Sigmoid colon (tissue), 6 donors: ENCODE measurements at regions not wholly inside any gene's neighbourhood (a gene's known extent, or its start where the extent isn't known, plus 50 kb on each side); places are given as distances from the start of the nearest gene placed in this dataset.

Experiments used
- DNase-seq: peaks from one replicate; pipeline ENCODE4 v3.0.0-alpha.2; 2019
- H3K27ac ChIP-seq, 4 donors: fragments of 200-600 bp; sonication (generic); one replicate each; pipeline ENCODE4 v1.5.1; 2016 to 2019; ENCODE audit warnings: mild to moderate bottlenecking in 1 of 4
- H3K27me3 ChIP-seq, 3 donors: fragments of 200-600 bp; sonication (generic); one replicate each; pipeline ENCODE4 v1.5.1; 2019; ENCODE audit warnings: mild to moderate bottlenecking in 1 of 3
- H3K36me3 ChIP-seq, 4 donors: fragments of 200-600 bp; sonication (generic); one replicate each; pipeline ENCODE4 v1.5.1; 2016 to 2019
- H3K4me1 ChIP-seq, 4 donors: fragments of 200-600 bp; sonication (generic); one replicate each; pipeline ENCODE4 v1.5.1; 2017 to 2019
- H3K4me3 ChIP-seq, 4 donors: fragments of 200-600 bp; sonication (generic); one replicate each; pipeline ENCODE4 v1.5.1; 2017 to 2019; ENCODE audit warnings: mild to moderate bottlenecking in 2 of 4, moderate library complexity in 1 of 4
- H3K9me3 ChIP-seq, 4 donors: fragments of 200-600 bp in 3 of 4; sonication (generic) in 3 of 4; one replicate each; pipeline versions ENCODE4 v1.5.1 to v1.6.1; 2013 to 2019
- EP300 ChIP-seq, 4 donors: sonication (generic); formaldehyde crosslinking; IDR thresholded peaks; one replicate each; pipeline ENCODE4 v1.6.1; 2017; ENCODE audit warnings: antibody characterized with exemption in 4 of 4
- POLR2A ChIP-seq, 2 donors: fragments of 450-650 bp; IDR thresholded peaks; one replicate each; pipeline ENCODE4 v1.6.1; 2016; ENCODE audit warnings: antibody characterized with exemption in 2 of 2, mild to moderate bottlenecking in 2 of 2, moderate library complexity in 2 of 2
- POLR2AphosphoS5 ChIP-seq, 4 donors: sonication (generic); formaldehyde crosslinking; IDR thresholded peaks; one replicate each; pipeline ENCODE4 v1.6.1; 2017; ENCODE audit warnings: antibody characterized with exemption in 4 of 4
- WGBS, 2 donors: extraction: QIAGEN DNeasy Blood & Tissue Kit; methylation state at CpG; one replicate each; pipeline ENCODE4 v1.1.7; 2013; 5-methylcytosine and 5-hydroxymethylcytosine counted together
- intact Hi-C: fragments of 100-400 bp; cut with DNase I; formaldehyde crosslinking; loops from one replicate; pipeline ENCODE4 v1.15.1; 2023
- TF ChIP-seq, protein P1 (sequence below), 4 experiments: fragments of 450-650 bp in 3 of 4; fragments of 200-600 bp in 1 of 4; IDR thresholded peaks; one replicate each; pipeline ENCODE4 v1.5.1; 2016 to 2019; ENCODE audit warnings: antibody characterized with exemption in 4 of 4, mild to moderate bottlenecking in 3 of 4, moderate library complexity in 2 of 4
- donor health status: healthy with polysubstance abuse.
- donor health status: healthy.

DNA sequence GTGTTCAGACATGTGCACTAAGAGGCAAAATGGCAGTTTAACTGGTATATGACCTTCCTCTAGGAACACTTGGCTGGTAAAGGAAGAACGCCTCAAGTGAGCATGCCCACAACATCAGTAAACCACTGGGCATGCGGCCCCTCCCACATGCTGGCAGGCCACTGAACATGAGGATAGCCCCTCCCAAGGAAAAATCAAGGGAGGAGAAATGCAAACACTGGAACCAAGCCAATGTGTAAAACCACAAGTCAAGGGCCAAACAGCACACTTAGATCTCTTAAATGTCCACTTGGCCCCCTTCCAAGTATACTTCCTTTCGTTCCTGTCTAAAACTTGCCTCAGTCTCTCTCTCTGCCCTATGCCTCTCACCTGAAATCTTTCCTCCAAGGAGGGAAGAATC lies 980.8 kb downstream of the TSN start:
- Histone ChIP-seq H3K27me3 (no peaks in the 10 kb centered on the region), H3K36me3 (no peaks in the 10 kb centered on the region), H3K4me1 (no peaks in the 10 kb centered on the region), H3K27ac (no peak overlapping the region), H3K4me3 (no peak overlapping the region), H3K9me3 (no peaks in the 10 kb centered on the region)
- WGBS, 2 donors = 18 to 56% methylated on average over 3 of the region's 3 CpGs
- no peak for TF ChIP-seq POLR2A (IDR thresholded peaks at IDR 0.05)
- TF ChIP-seq POLR2AphosphoS5 (IDR thresholded peaks at IDR 0.05) = no peak
- TF ChIP-seq EP300 (IDR thresholded peaks at IDR 0.05) = no peak
- TF ChIP-seq, protein P1, sequence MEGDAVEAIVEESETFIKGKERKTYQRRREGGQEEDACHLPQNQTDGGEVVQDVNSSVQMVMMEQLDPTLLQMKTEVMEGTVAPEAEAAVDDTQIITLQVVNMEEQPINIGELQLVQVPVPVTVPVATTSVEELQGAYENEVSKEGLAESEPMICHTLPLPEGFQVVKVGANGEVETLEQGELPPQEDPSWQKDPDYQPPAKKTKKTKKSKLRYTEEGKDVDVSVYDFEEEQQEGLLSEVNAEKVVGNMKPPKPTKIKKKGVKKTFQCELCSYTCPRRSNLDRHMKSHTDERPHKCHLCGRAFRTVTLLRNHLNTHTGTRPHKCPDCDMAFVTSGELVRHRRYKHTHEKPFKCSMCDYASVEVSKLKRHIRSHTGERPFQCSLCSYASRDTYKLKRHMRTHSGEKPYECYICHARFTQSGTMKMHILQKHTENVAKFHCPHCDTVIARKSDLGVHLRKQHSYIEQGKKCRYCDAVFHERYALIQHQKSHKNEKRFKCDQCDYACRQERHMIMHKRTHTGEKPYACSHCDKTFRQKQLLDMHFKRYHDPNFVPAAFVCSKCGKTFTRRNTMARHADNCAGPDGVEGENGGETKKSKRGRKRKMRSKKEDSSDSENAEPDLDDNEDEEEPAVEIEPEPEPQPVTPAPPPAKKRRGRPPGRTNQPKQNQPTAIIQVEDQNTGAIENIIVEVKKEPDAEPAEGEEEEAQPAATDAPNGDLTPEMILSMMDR (IDR thresholded peaks at IDR 0.05) = no peak
- DNase-seq = no peak
- intact Hi-C loops = no loop called here

DNA sequence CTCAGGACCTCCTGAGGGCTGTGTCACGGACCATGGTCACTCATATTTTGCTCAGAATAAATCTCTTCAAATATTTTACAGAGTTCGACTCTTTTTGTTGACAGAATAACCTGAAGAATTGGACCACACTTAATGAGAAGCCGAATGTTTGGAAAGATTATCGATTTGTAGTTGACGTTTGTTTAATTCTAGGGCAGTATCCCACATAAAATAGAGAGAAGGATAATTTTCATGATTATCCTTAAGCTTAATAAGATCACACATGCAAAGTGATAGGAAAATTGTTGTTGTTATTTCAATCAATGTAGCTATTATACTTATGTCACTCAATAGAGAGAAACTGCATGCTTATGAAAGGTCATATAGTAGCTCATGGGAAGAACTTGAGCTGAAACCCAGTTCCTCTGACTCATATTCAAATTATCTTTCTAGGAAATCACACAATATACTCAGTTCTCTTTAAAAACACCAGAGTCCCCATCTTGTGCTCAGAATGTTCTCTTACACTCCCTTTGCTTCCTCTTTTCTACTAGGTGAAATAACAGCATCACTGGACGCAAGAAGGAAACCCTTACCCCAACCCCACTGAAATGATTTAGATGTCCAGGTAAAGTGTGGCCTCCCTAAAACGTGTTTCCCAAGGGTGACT lies 982.1 kb downstream of the TSN start:
- Histone ChIP-seq H3K4me1 (no peaks in the 10 kb centered on the region), H3K27me3 (no peaks in the 10 kb centered on the region), H3K4me3 (no peak overlapping the region), H3K27ac (no peak overlapping the region), H3K9me3 (no peaks in the 10 kb centered on the region), H3K36me3 (no peaks in the 10 kb centered on the region)
- no peak for DNase-seq
- WGBS, 2 donors = 82 to 88% methylated on average over 7 of the region's 7 CpGs
- intact Hi-C loops = no loop called here
- TF ChIP-seq, protein P1 (IDR thresholded peaks at IDR 0.05) = no peak
- TF ChIP-seq EP300 (IDR thresholded peaks at IDR 0.05) = no peak
- no peak for TF ChIP-seq POLR2AphosphoS5 (IDR thresholded peaks at IDR 0.05)
- TF ChIP-seq POLR2A (IDR thresholded peaks at IDR 0.05) = no peak

DNA sequence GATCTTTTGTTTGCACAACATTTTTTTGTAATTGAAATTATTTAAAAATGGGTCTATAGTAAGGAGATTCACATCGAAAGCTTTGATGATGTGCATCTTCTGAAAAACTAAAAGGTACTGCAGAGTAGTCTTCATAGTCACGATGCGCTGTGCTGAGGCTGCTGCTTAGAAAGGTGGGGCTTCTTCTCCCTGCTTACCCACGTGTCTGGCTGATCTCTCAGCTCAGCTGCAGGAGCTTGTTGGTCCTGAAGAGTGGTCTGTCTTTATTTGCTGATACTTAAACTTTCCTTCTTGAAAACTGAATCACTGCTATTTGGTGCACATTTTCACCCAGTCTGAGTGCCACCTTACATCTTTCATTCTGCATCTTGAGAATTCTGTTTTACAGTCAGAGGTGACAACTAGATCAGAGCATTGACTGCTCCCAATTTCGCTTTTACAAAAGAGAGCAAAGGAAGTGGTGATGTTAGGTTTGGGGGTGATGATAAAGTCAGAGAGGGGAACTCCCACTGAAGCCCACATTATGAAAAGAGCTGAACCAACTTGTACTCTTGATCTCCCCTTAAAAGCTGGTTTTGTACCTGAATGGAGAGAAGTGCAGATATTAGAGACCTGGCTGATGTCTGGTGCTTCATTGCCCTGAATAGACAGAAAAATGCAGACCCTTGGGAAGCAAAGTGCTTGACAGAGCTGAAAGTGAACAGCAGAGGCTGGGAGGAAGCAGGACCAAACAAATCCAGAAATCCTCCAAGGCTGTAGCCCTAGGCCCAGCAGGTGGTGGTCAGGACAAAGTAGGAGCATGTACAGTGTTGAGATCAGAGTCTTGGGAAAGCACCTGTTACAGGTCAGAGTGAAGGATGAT lies 984.5 kb downstream of the TSN start:
- Histone ChIP-seq H3K4me1 (no peaks in the 10 kb centered on the region), H3K27me3 (no peaks in the 10 kb centered on the region), H3K4me3 (no peak overlapping the region), H3K27ac (no peak overlapping the region), H3K9me3 (no peaks in the 10 kb centered on the region), H3K36me3 (no peaks in the 10 kb centered on the region)
- TF ChIP-seq, protein P1 (IDR thresholded peaks at IDR 0.05) = no peak
- TF ChIP-seq POLR2AphosphoS5 (IDR thresholded peaks at IDR 0.05) (no peak), POLR2A (IDR thresholded peaks at IDR 0.05) (no peak), EP300 (IDR thresholded peaks at IDR 0.05) (no peak)
- intact Hi-C loops = no loop called here
- 74 to 77% methylated on average over 5 of the region's 5 CpGs for WGBS, 2 donors
- DNase-seq = no peak

DNA sequence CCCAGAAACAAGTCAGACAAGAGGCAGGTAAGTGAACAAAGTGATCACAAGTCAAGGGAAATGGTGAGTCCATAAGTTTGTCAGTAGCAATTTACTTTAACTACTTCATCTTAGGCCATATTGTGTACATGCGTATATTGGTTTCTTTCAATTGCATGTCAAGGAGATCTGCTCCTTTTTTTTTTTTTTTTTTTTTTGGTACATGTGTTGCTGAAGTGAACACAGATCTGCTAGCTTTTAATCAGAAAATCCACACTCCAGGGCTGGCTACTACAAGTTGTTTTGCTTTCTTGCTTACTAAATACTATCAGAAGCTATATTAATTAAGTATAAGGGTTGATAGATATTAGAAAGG lies 985.1 kb downstream of the TSN start:
- intact Hi-C loops = no loop called here
- Histone ChIP-seq H3K36me3 (no peaks in the 10 kb centered on the region), H3K9me3 (no peaks in the 10 kb centered on the region), H3K27me3 (no peaks in the 10 kb centered on the region), H3K4me3 (no peak overlapping the region), H3K27ac (no peak overlapping the region), H3K4me1 (no peaks in the 10 kb centered on the region)
- TF ChIP-seq POLR2A (IDR thresholded peaks at IDR 0.05) (no peak), EP300 (IDR thresholded peaks at IDR 0.05) (no peak), POLR2AphosphoS5 (IDR thresholded peaks at IDR 0.05) (no peak)
- TF ChIP-seq, protein P1 (IDR thresholded peaks at IDR 0.05) = no peak
- WGBS, 2 donors = 94 to 97% methylated on average over 1 of the region's 1 CpG
- no peak for DNase-seq
